Breast epithelium (tissue), 4 donors: ENCODE measurements at regions not wholly inside any gene's neighbourhood (a gene's known extent, or its start where the extent isn't known, plus 50 kb on each side); places are given as distances from the start of the nearest gene placed in this dataset.

Experiments used
- DNase-seq, 2 donors: peaks; one replicate each; pipeline ENCODE4 v3.0.0-alpha.2; 2019; ENCODE audit warnings: low spot score in 2 of 2
- H3K27ac ChIP-seq, 2 donors: fragments of 200-600 bp; sonication (generic) in 1 of 2; one replicate each; pipeline ENCODE4 v1.5.1; 2016 to 2019; ENCODE audit warnings: mild to moderate bottlenecking in 1 of 2
- H3K27me3 ChIP-seq, 2 donors: fragments of 200-600 bp; sonication (generic) in 1 of 2; one replicate each; pipeline versions ENCODE4 v1.5.1 to v1.6.0; 2017 to 2019; ENCODE audit warnings: control low read depth in 1 of 2, mild to moderate bottlenecking in 1 of 2
- H3K36me3 ChIP-seq: fragments of 200-600 bp; one replicate; pipeline ENCODE4 v1.5.1; 2019
- H3K4me1 ChIP-seq, 2 donors: fragments of 200-600 bp; sonication (generic); one replicate each; pipeline ENCODE4 v1.5.1; 2016 to 2019; ENCODE audit warnings: control low read depth in 1 of 2
- H3K4me3 ChIP-seq, 3 donors: fragments of 200-600 bp; sonication (generic); 1 replicate in 2 of 3; 2 replicates in 1 of 3; pipeline ENCODE4 v1.5.1; 2016 to 2019; ENCODE audit warnings: mild to moderate bottlenecking in 3 of 3, moderate library complexity in 2 of 3
- H3K9me3 ChIP-seq, 2 donors: fragments of 200-600 bp; sonication (generic) in 1 of 2; one replicate each; pipeline ENCODE4 v1.5.1; 2016 to 2019; ENCODE audit warnings: control low read depth in 1 of 2
- CTCF ChIP-seq, 3 donors: fragments of 450-650 bp; IDR thresholded peaks; one replicate each; pipeline ENCODE4 v1.5.1; 2016 to 2017; ENCODE audit warnings: antibody characterized with exemption in 3 of 3, mild to moderate bottlenecking in 3 of 3, moderate library complexity in 3 of 3
- POLR2A ChIP-seq: fragments of 450-650 bp; IDR thresholded peaks from one replicate; pipeline ENCODE4 v1.6.1; 2016; ENCODE audit warnings: antibody characterized with exemption, mild to moderate bottlenecking, moderate library complexity
- POLR2AphosphoS5 ChIP-seq, 3 donors: sonication (generic); formaldehyde crosslinking; IDR thresholded peaks; one replicate each; pipeline ENCODE4 v1.6.1; 2017; ENCODE audit warnings: antibody characterized with exemption in 3 of 3
- intact Hi-C: fragments of 100-400 bp; cut with DNase I; formaldehyde crosslinking; loops from one replicate; pipeline ENCODE4 v1.15.1; 2023; ENCODE audit warnings: low total_unique reads

DNA sequence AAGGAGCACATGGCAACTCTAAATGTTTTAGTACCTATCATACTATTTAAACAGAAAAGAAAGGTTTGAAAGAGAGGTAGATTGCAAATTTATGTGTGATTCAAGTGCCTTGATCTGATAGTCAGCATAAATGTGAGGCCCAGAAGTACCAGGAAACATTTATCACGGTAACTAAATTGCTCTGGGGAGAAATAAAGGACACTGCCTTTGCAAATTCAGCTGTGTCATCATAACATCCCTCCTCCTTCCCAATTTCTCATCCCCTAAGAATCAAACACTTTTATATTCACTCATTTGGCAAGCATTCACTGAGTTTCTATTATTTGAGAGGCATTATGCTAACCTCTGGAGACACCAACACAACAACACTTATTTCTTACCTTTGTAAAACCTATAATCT, 563.4 kb upstream of the CA10 start:
- Histone ChIP-seq H3K27ac (no peak overlapping the region), H3K4me1 (no peaks in the 10 kb centered on the region), H3K36me3 (no peaks in the 10 kb centered on the region), H3K4me3 (no peak overlapping the region), H3K9me3 (no peaks in the 10 kb centered on the region), H3K27me3 (no peaks in the 10 kb centered on the region)
- intact Hi-C loops: no loop called here
- no peak for DNase-seq
- TF ChIP-seq POLR2AphosphoS5 (IDR thresholded peaks at IDR 0.05): no peak
- no peak for TF ChIP-seq CTCF (IDR thresholded peaks at IDR 0.05)
- no peak for TF ChIP-seq POLR2A

- H3K4me1 ChIP-seq: no peaks in the 10 kb centered on the region
- no peak overlapping the region for H3K4me3 ChIP-seq
- TF ChIP-seq POLR2AphosphoS5 (IDR thresholded peaks at IDR 0.05): no peak
- no peak for TF ChIP-seq POLR2A
- DNase-seq: no peak
- intact Hi-C loops: no loop called here
- no peaks in the 10 kb centered on the region for H3K9me3 ChIP-seq
- no peaks in the 10 kb centered on the region for H3K27me3 ChIP-seq
- no peaks in the 10 kb centered on the region for H3K36me3 ChIP-seq
- no peak overlapping the region for H3K27ac ChIP-seq
These were observed 551.9 kb upstream of the CA10 start for GRCh38 chr17:52710363-52710901.

DNA sequence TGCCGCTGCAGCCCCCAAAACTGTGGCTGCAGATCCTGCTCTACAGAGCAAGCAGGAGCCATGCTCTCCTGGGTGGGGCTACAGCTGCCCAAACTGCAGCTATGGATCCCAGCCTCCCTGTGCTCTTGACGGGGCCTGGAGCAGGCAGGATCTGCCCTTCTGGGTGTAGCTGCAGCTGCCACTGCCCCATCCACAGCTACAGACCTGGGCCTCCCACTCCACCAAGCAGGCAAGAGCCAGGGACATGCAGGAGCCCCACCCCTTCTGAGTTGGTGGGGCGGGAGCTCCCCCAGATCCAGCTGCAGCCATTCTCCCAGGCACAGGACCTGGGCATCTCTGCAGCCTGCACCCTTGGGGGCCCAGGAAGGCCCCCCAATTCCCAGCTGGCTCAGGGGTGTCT, 551.2 kb upstream of the CA10 start:
- Histone ChIP-seq H3K36me3 (no peaks in the 10 kb centered on the region), H3K27me3 (no peaks in the 10 kb centered on the region), H3K4me3 (no peak overlapping the region), H3K27ac (no peak overlapping the region), H3K9me3 (no peaks in the 10 kb centered on the region), H3K4me1 (no peaks in the 10 kb centered on the region)
- no peak for TF ChIP-seq POLR2A
- TF ChIP-seq POLR2AphosphoS5 (IDR thresholded peaks at IDR 0.05): no peak
- no peak for TF ChIP-seq CTCF (IDR thresholded peaks at IDR 0.05)
- intact Hi-C loops: no loop called here
- no peak for DNase-seq

DNA sequence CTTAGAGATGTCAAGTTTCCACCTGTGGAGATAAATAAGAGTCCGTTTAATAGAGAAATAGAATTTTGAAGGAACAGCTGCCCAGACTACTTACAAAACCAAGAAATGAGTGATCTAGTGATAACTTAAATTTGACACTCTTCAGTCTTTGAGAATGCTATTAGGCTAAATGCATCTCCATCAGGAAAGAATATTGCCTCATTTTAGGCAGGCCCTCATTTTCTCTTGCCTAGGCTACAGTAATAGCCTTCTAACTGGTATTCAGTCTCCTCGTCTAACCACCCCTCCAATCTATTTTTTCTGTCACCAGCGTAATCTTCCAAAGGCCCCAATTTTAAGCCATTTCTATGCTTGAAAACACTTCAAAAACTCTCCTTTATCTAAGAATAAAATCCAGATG, 537.8 kb upstream of the CA10 start:
- no peaks in the 10 kb centered on the region for H3K4me1 ChIP-seq
- H3K36me3 ChIP-seq: no peaks in the 10 kb centered on the region
- H3K27ac ChIP-seq: no peak overlapping the region
- H3K4me3 ChIP-seq: no peak overlapping the region
- DNase-seq: no peak
- no peaks in the 10 kb centered on the region for H3K27me3 ChIP-seq
- H3K9me3 ChIP-seq: no peaks in the 10 kb centered on the region
- TF ChIP-seq POLR2AphosphoS5 (IDR thresholded peaks at IDR 0.05) (no peak), CTCF (IDR thresholded peaks at IDR 0.05) (no peak), POLR2A (no peak)
- intact Hi-C loops: no loop called here

DNA sequence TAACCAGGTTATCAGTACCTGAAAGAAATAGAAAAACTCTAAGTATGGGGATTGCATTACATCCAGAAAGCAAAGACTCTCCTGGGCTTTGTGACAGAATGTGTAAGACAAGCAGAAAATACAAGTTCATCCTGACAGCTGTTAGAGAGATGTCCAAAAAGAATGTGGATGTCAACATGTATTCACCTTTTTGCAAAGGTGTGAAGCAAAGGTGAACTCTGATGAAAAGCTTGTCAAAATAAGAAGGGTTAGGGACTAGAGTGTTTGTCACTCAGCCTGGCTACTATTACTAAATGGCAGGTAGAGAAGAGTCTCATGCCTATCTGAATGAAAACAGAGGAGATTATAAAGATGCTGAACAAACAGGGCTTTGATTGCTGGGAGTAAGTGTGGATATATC, 527.6 kb upstream of the CA10 start:
- Histone ChIP-seq H3K4me3 (no peak overlapping the region), H3K27ac (no peak overlapping the region), H3K9me3 (peaks cover 0 to 1% of the 10 kb centered on the region in 2 donors), H3K4me1 (no peaks in the 10 kb centered on the region), H3K36me3 (no peaks in the 10 kb centered on the region), H3K27me3 (no peaks in the 10 kb centered on the region)
- TF ChIP-seq POLR2AphosphoS5 (IDR thresholded peaks at IDR 0.05) (no peak), POLR2A (no peak), CTCF (IDR thresholded peaks at IDR 0.05) (no peak)
- intact Hi-C loops: no loop called here
- DNase-seq: no peak

GRCh38 chr17:52681480-52681879, 523.0 kb upstream of the CA10 start:
- Histone ChIP-seq H3K27ac (no peak overlapping the region), H3K27me3 (no peaks in the 10 kb centered on the region), H3K4me1 (no peaks in the 10 kb centered on the region), H3K9me3 (peaks cover 0 to 32% of the 10 kb centered on the region in 2 donors), H3K4me3 (no peak overlapping the region), H3K36me3 (no peaks in the 10 kb centered on the region)
- TF ChIP-seq POLR2A: no peak
- TF ChIP-seq CTCF (IDR thresholded peaks at IDR 0.05): no peak
- TF ChIP-seq POLR2AphosphoS5 (IDR thresholded peaks at IDR 0.05): no peak
- intact Hi-C loops: no loop called here
- DNase-seq: no peak
